GM21737 (cell line): ENCODE measurements at regions not wholly inside any gene's neighbourhood (a gene's known extent, or its start where the extent isn't known, plus 50 kb on each side); places are given as distances from the start of the nearest gene placed in this dataset.
"Not testable (repeated sequence)": the region's sequence is repeated elsewhere in the genome, so short reads cannot be mapped to it uniquely, and the experiment has no call there.

Experiments
- ATAC-seq: cut with Tn5 transposase; IDR thresholded peaks from one replicate; pipeline ENCODE4 v1.9.1; 2021; ENCODE audit warnings: mild to moderate bottlenecking, moderate library complexity; ENCODE audit not compliant: unreplicated experiment

- no peak for ATAC-seq
Measured at GRCh38 chr10:78599122-78599853, 469.5 kb upstream of the ZMIZ1 start.

GRCh38 chr10:78600121-78600665 lies 468.6 kb upstream of the ZMIZ1 start:
- no peak for ATAC-seq

- no peak for ATAC-seq
Measured at GRCh38 chr10:78600740-78601139, 468.0 kb upstream of the ZMIZ1 start.

- no peak for ATAC-seq
Measured at GRCh38 chr10:78602201-78602932, 466.4 kb upstream of the ZMIZ1 start.

- ATAC-seq: no peak
Measured at GRCh38 chr10:78604286-78604685, 464.5 kb upstream of the ZMIZ1 start.

GRCh38 chr10:78604721-78605120 lies 464.0 kb upstream of the ZMIZ1 start:
- no peak for ATAC-seq

GRCh38 chr10:78605800-78606350 lies 462.9 kb upstream of the ZMIZ1 start:
- ATAC-seq: no peak

GRCh38 chr10:78606766-78607165 lies 462.0 kb upstream of the ZMIZ1 start:
- not testable (repeated sequence) for ATAC-seq

GRCh38 chr10:78609976-78610375 lies 458.8 kb upstream of the ZMIZ1 start:
- ATAC-seq: no peak

GRCh38 chr10:78613132-78613531 lies 455.6 kb upstream of the ZMIZ1 start:
- no peak for ATAC-seq

- ATAC-seq: no peak
Measured at GRCh38 chr10:78614267-78614666, 454.5 kb upstream of the ZMIZ1 start.

- ATAC-seq: no peak
Measured at GRCh38 chr10:78614744-78615143, 454.0 kb upstream of the ZMIZ1 start.

GRCh38 chr10:78616125-78616695 lies 452.6 kb upstream of the ZMIZ1 start:
- no peak for ATAC-seq

- ATAC-seq: no peak
Measured at GRCh38 chr10:78617115-78617514, 451.7 kb upstream of the ZMIZ1 start.

- no peak for ATAC-seq
Measured at GRCh38 chr10:78617631-78618030, 451.1 kb upstream of the ZMIZ1 start.

- ATAC-seq: no peak
Measured at GRCh38 chr10:78618050-78618449, 450.7 kb upstream of the ZMIZ1 start.

GRCh38 chr10:78619115-78619851 lies 449.5 kb upstream of the ZMIZ1 start:
- no peak for ATAC-seq

GRCh38 chr10:78619896-78620295 lies 448.9 kb upstream of the ZMIZ1 start:
- ATAC-seq: no peak

GRCh38 chr10:78620985-78621799 lies 447.6 kb upstream of the ZMIZ1 start:
- no peak for ATAC-seq
